ENCODE measurements at regions not wholly inside any gene's neighbourhood (a gene's known extent, or its start where the extent isn't known, plus 50 kb on each side); places are given as distances from the start of the nearest gene placed in this dataset.

DNA sequence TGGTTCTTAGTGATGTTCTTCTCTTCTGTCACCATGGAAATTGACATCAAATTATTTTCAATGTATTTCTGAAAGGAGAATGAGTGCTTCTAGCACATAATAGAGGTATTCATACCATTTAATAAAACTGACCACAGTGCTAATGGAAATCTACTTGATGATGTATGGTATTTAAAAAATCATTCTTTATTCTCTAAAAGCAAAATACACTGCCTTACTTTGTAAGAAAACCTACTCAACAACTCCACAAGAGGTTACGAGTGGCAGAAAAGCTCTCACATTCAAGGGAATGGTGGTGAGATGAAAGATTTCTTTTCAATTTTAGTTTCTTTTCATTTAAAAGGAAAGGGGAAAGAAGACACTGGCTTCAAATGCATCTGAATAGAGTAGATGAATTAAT, 382.3 kb upstream of the CHST9 start:
- H3K4me3 ChIP-seq = no peak overlapping the region
- DNase-seq = no peak
- no peaks in the 10 kb centered on the region for H3K36me3 ChIP-seq
- no peaks in the 10 kb centered on the region for H3K4me1 ChIP-seq
- intact Hi-C loops (cut with DNase I) = no loop called here
- no peak for TF ChIP-seq POLR2A (IDR thresholded peaks at IDR 0.05)
- TF ChIP-seq, protein P1, sequence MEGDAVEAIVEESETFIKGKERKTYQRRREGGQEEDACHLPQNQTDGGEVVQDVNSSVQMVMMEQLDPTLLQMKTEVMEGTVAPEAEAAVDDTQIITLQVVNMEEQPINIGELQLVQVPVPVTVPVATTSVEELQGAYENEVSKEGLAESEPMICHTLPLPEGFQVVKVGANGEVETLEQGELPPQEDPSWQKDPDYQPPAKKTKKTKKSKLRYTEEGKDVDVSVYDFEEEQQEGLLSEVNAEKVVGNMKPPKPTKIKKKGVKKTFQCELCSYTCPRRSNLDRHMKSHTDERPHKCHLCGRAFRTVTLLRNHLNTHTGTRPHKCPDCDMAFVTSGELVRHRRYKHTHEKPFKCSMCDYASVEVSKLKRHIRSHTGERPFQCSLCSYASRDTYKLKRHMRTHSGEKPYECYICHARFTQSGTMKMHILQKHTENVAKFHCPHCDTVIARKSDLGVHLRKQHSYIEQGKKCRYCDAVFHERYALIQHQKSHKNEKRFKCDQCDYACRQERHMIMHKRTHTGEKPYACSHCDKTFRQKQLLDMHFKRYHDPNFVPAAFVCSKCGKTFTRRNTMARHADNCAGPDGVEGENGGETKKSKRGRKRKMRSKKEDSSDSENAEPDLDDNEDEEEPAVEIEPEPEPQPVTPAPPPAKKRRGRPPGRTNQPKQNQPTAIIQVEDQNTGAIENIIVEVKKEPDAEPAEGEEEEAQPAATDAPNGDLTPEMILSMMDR (IDR thresholded peaks at IDR 0.05) = no peak
- no peak for ATAC-seq
- no peaks in the 10 kb centered on the region for H3K27me3 ChIP-seq
- H3K9me3 ChIP-seq = peaks cover 0 to 9% (median 0%) of the 10 kb centered on the region in 12 donors
- no peak overlapping the region for H3K27ac ChIP-seq
- 84 to 98% (median 85%) methylated on average over 1 of the region's 1 CpG for WGBS, 4 donors

DNA sequence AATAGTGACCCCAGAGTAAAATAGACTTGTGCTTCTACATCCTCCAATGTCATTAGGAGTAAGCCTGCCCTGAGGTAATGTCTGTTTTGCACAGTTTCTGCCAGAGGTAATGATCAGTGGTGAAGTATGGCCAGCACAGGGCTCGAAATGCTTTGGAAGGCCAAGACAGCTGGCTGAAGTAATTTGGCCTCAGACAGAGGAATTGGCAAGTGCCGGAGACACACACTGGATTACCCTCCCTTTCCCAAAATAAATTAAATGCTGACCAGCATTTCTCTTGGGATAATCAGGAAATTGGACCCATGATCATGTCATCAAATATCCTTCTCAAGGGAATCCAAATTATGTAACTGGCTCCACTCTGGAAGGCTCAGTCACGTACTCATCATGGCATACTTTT, 379.0 kb upstream of the CHST9 start:
- Histone ChIP-seq H3K4me1 (peaks cover 0 to 4% (median 0%) of the 10 kb centered on the region in 12 donors), H3K27ac (no peak overlapping the region), H3K36me3 (no peaks in the 10 kb centered on the region), H3K4me3 (no peak overlapping the region), H3K9me3 (no peaks in the 10 kb centered on the region), H3K27me3 (no peaks in the 10 kb centered on the region)
- ATAC-seq = peak in 1 of 4 donors; percentile 12
- intact Hi-C loops (cut with DNase I) = no loop called here
- no peak for DNase-seq
- TF ChIP-seq, protein P1 (IDR thresholded peaks at IDR 0.05) = no peak
- no peak for TF ChIP-seq POLR2A (IDR thresholded peaks at IDR 0.05)
- 51 to 67% (median 58%) methylated on average over 3 of the region's 3 CpGs for WGBS, 4 donors

DNA sequence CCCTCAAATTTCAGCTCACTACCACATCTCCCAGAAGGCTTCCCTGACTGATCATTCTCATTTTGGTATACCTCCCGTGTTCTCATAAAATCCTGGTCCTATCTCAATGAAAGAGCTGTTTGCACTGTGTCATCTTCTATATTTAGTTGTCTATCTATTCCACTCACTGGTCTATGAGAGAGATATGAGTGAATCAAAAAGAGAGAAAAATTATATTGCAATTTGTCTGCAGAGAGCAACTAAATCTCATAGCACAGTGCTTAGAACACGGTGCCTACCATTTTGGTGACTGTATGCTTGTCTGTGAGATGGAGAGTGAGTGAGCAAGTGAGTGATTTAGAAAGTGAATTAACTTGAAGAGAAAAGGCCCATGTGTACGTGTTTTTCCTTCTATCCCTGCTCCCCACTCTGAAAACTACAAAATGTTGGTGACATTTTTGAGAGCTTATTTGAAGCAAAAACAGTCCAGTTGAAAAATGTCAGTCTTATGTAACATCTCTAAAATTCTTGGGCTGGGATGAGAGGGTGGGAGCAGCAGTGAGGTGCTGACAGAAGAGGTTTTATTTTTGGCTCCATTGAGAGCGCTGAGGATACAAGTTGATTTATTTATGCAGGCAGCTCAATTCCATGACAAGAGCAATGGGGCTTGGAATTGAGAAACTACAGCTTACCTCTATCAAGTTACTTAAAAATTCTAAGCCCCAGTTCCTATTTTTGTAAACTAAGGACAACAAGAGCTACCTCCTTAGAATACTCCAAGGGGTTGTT, 373.5 kb upstream of the CHST9 start:
- peaks cover 0 to 11% (median 0%) of the 10 kb centered on the region in 12 donors for H3K9me3 ChIP-seq
- no peak for DNase-seq
- peak; percentile 59 to 72 (median 62) for ATAC-seq
- peak overlapping the region in 4 of 12 donors; percentile 20 to 51 (median 32) for H3K27ac ChIP-seq
- WGBS, 4 donors = 27 to 34% (median 28%) methylated on average over 4 of the region's 4 CpGs
- no peak overlapping the region for H3K4me3 ChIP-seq
- no peaks in the 10 kb centered on the region for H3K27me3 ChIP-seq
- intact Hi-C loops (cut with DNase I) = loop anchor here in 1 of 10 donors (10.0 kb wide), 1 partner anchor 134 kb away; no protein-coding TSS in a partner anchor
- H3K4me1 ChIP-seq = peaks cover 0 to 19% (median 2%) of the 10 kb centered on the region in 12 donors
- no peak for TF ChIP-seq POLR2A (IDR thresholded peaks at IDR 0.05)
- TF ChIP-seq, protein P1 (IDR thresholded peaks at IDR 0.05) = no peak
- no peaks in the 10 kb centered on the region for H3K36me3 ChIP-seq

DNA sequence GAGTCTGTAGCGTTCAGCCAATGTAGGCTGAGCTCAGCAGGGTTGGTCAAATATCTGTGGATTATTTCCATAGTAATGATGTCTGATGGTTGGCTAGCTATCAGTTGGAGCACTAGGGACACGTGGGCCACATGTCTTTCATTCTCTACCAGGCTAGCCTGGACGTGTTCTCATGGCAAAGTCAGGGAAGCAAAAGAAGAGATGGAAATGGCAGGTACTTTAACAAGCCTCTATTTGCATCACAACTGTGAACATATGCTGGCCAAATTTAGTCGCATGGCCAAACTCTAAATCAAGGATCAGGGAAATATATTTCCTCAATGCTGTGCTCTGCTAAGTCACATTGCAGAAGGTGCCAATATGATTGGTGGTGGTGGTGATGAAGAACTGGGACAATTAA, 371.6 kb upstream of the CHST9 start:
- intact Hi-C loops (cut with DNase I) = loop anchor here in 1 of 10 donors (10.0 kb wide), 1 partner anchor 132 kb away; no protein-coding TSS in a partner anchor
- H3K36me3 ChIP-seq = no peaks in the 10 kb centered on the region
- ATAC-seq = no peak
- H3K4me1 ChIP-seq = peaks cover 0 to 19% (median 2%) of the 10 kb centered on the region in 12 donors
- H3K9me3 ChIP-seq = peaks cover 0 to 11% (median 0%) of the 10 kb centered on the region in 12 donors
- no peak overlapping the region for H3K4me3 ChIP-seq
- 71 to 85% (median 78%) methylated on average over 4 of the region's 4 CpGs for WGBS, 4 donors
- no peak overlapping the region for H3K27ac ChIP-seq
- H3K27me3 ChIP-seq = no peaks in the 10 kb centered on the region
- no peak for TF ChIP-seq POLR2A (IDR thresholded peaks at IDR 0.05)
- TF ChIP-seq, protein P1 (IDR thresholded peaks at IDR 0.05) = no peak
- no peak for DNase-seq
